Endodermal cell (in vitro differentiated cells): ENCODE measurements at regions not wholly inside any gene's neighbourhood (a gene's known extent, or its start where the extent isn't known, plus 50 kb on each side); places are given as distances from the start of the nearest gene placed in this dataset.

Experiments used
- DNase-seq: peaks from one replicate; pipeline ENCODE4 v3.0.0-alpha.2; 2017
- H3K27ac ChIP-seq: 2 replicates; pipeline ENCODE4 v1.5.1; 2013; ENCODE audit warnings: mild to moderate bottlenecking, low read depth, low read length, moderate library complexity
- H3K27me3 ChIP-seq: 2 replicates; pipeline ENCODE4 v1.6.1; 2013; ENCODE audit warnings: mild to moderate bottlenecking, low read length, moderate library complexity; ENCODE audit not compliant: insufficient read depth, control insufficient read depth, poor library complexity, severe bottlenecking
- H3K36me3 ChIP-seq: 2 replicates; pipeline ENCODE4 v1.7.0; 2013; ENCODE audit warnings: mild to moderate bottlenecking, low read length, moderate library complexity; ENCODE audit not compliant: control insufficient read depth, insufficient read depth
- H3K4me1 ChIP-seq: one replicate; pipeline ENCODE4 v1.7.0; 2013; ENCODE audit warnings: low read length; ENCODE audit not compliant: control insufficient read depth, insufficient read depth
- H3K4me3 ChIP-seq: 2 replicates; pipeline ENCODE4 v1.5.1; 2013; ENCODE audit warnings: mild to moderate bottlenecking, low read length, moderate library complexity
- H3K9ac ChIP-seq: 2 replicates; pipeline ENCODE4 v1.6.1; 2013; ENCODE audit warnings: mild to moderate bottlenecking, low read length, moderate library complexity; ENCODE audit not compliant: poor library complexity, severe bottlenecking; ENCODE audit errors: extremely low read depth
- H3K9me3 ChIP-seq: 2 replicates; pipeline ENCODE4 v1.6.1; 2013; ENCODE audit warnings: mild to moderate bottlenecking, low read length, moderate library complexity; ENCODE audit not compliant: control insufficient read depth
- H3K27ac Mint-ChIP-seq: 2 replicates; pipeline ENCODE4 v1.8.0; 2020; ENCODE audit warnings: mixed read lengths
- H3K27me3 Mint-ChIP-seq: 2 replicates; pipeline ENCODE4 v1.8.0; 2021; ENCODE audit warnings: mild to moderate bottlenecking, mixed read lengths; ENCODE audit not compliant: insufficient read depth
- H3K36me3 Mint-ChIP-seq: 2 replicates; pipeline ENCODE4 v1.8.0; 2020; ENCODE audit warnings: low read depth, mixed read lengths
- H3K4me1 Mint-ChIP-seq: 2 replicates; pipeline ENCODE4 v1.8.0; 2020; ENCODE audit warnings: mixed read lengths
- H3K4me3 Mint-ChIP-seq: 2 replicates; pipeline ENCODE4 v1.8.0; 2020; ENCODE audit warnings: mild to moderate bottlenecking, moderate library complexity, mixed read lengths
- H3K9me3 Mint-ChIP-seq: 2 replicates; pipeline ENCODE4 v1.8.0; 2020; ENCODE audit warnings: mild to moderate bottlenecking, mixed read lengths
- CTCF ChIP-seq: fragments of 200-600 bp; sonication (generic); conservative IDR thresholded peaks from 2 replicates; pipeline ENCODE4 v1.5.0; 2021; ENCODE audit warnings: antibody characterized with exemption, mild to moderate bottlenecking
- WGBS, 2 experiments: methylation state at CpG; one replicate each; pipeline versions ENCODE4 v1.1.5 to v1.1.7; 2013; ENCODE audit warnings: missing lambda C conversion rate in 2 of 2, mixed read lengths in 1 of 2; ENCODE audit not compliant: insufficient coverage in 1 of 2, insufficient read length in 1 of 2; 5-methylcytosine and 5-hydroxymethylcytosine counted together

- Histone ChIP-seq H3K27me3 (no peaks in the 10 kb centered on the region), H3K9me3 (no peaks in the 10 kb centered on the region), H3K36me3 (no peaks in the 10 kb centered on the region), H3K4me1 (no peaks in the 10 kb centered on the region), H3K27ac (peak overlapping the region; percentile 45), H3K4me3 (no peak overlapping the region), H3K9ac (no peak overlapping the region)
- Mint-ChIP-seq H3K27ac (peak overlapping the region; percentile 9), H3K4me1 (peaks cover 15% of the 10 kb centered on the region), H3K36me3 (no peaks in the 10 kb centered on the region), H3K9me3 (no peaks in the 10 kb centered on the region), H3K27me3 (no peaks in the 10 kb centered on the region), H3K4me3 (no peak overlapping the region)
- peak; percentile 61 for DNase-seq
- TF ChIP-seq CTCF: no peak
Observed at GRCh38 chr5:51881901-51882300, 498.7 kb downstream of the ISL1 start.

GRCh38 chr5:51882647-51883046, 499.4 kb downstream of the ISL1 start:
- H3K27ac Mint-ChIP-seq: peak overlapping the region; percentile 74
- no peaks in the 10 kb centered on the region for H3K9me3 Mint-ChIP-seq
- no peaks in the 10 kb centered on the region for H3K27me3 ChIP-seq
- no peak overlapping the region for H3K27ac ChIP-seq
- DNase-seq: peak; percentile 52
- no peaks in the 10 kb centered on the region for H3K9me3 ChIP-seq
- H3K27me3 Mint-ChIP-seq: no peaks in the 10 kb centered on the region
- H3K4me3 Mint-ChIP-seq: no peak overlapping the region
- 31 to 40% methylated on average over 1 of the region's 1 CpG for WGBS, 2 experiments
- H3K9ac ChIP-seq: no peak overlapping the region
- peaks cover 15% of the 10 kb centered on the region for H3K4me1 Mint-ChIP-seq
- TF ChIP-seq CTCF: no peak
- H3K4me1 ChIP-seq: no peaks in the 10 kb centered on the region
- H3K36me3 Mint-ChIP-seq: no peaks in the 10 kb centered on the region
- no peaks in the 10 kb centered on the region for H3K36me3 ChIP-seq
- H3K4me3 ChIP-seq: no peak overlapping the region

- Mint-ChIP-seq H3K4me3 (no peak overlapping the region), H3K9me3 (no peaks in the 10 kb centered on the region), H3K27ac (no peak overlapping the region), H3K27me3 (no peaks in the 10 kb centered on the region), H3K4me1 (no peaks in the 10 kb centered on the region), H3K36me3 (no peaks in the 10 kb centered on the region)
- H3K9ac ChIP-seq: no peak overlapping the region
- no peak overlapping the region for H3K27ac ChIP-seq
- no peaks in the 10 kb centered on the region for H3K36me3 ChIP-seq
- TF ChIP-seq CTCF: no peak
- WGBS, 2 experiments: 100% methylated on average over 2 of the region's 2 CpGs; no CpG with 5 or more reads in 1 of the 2 experiments
- H3K9me3 ChIP-seq: no peaks in the 10 kb centered on the region
- no peaks in the 10 kb centered on the region for H3K4me1 ChIP-seq
- DNase-seq: no peak
- no peak overlapping the region for H3K4me3 ChIP-seq
- H3K27me3 ChIP-seq: no peaks in the 10 kb centered on the region
Observed at GRCh38 chr5:51889703-51890102, 506.5 kb downstream of the ISL1 start.
